GM12878 (cell line): ENCODE measurements at regions not wholly inside any gene's neighbourhood (a gene's known extent, or its start where the extent isn't known, plus 50 kb on each side); places are given as distances from the start of the nearest gene placed in this dataset.

Source experiments
- CHD2 ChIP-seq: IDR thresholded peaks from 2 replicates; pipeline ENCODE4 v1.6.1; 2011; ENCODE audit warnings: low read depth, low read length, improper control_type of control experiment, borderline replicate concordance
- EGR1 ChIP-seq, 2 experiments: IDR thresholded peaks; 1 replicate in 1 of 2; 2 replicates in 1 of 2; pipeline ENCODE4 v1.6.1; 2011 to 2012; ENCODE audit warnings: low read depth in 2 of 2, low read length in 2 of 2, borderline replicate concordance in 1 of 2, mild to moderate bottlenecking in 1 of 2, moderate library complexity in 1 of 2
- HDAC6 ChIP-seq: fragments of 200-600 bp; sonication (generic); IDR thresholded peaks from one replicate; pipeline ENCODE4 v1.8.0; 2017; ENCODE audit warnings: antibody characterized with exemption; ENCODE audit not compliant: unreplicated experiment
- KDM1A ChIP-seq: fragments of 200-600 bp; sonication (generic); IDR thresholded peaks from 2 replicates; pipeline ENCODE4 v1.6.1; 2016; ENCODE audit warnings: borderline replicate concordance
- LARP7 ChIP-seq: fragments of 450-650 bp; IDR thresholded peaks from 2 replicates; pipeline ENCODE4 v1.6.1; 2017; ENCODE audit warnings: mild to moderate bottlenecking
- MEF2A ChIP-seq: IDR thresholded peaks from 2 replicates; pipeline ENCODE4 v1.6.1; 2011; ENCODE audit warnings: low read depth, mild to moderate bottlenecking, low read length, moderate library complexity; ENCODE audit not compliant: insufficient read depth
- PAX8 ChIP-seq: fragments of 450-650 bp; IDR thresholded peaks from 2 replicates; pipeline ENCODE4 v1.6.1; 2017; ENCODE audit warnings: mild to moderate bottlenecking, moderate library complexity
- POLR2A ChIP-seq: IDR thresholded peaks from 2 replicates; pipeline ENCODE4 v1.6.1; 2011; ENCODE audit warnings: low read depth, mild to moderate bottlenecking, low read length
- SP1 ChIP-seq: IDR thresholded peaks from one replicate; pipeline ENCODE4 v1.6.1; 2011; ENCODE audit warnings: low read depth, low read length
- SRF ChIP-seq, 2 experiments: IDR thresholded peaks; 2 replicates each; pipeline ENCODE4 v1.6.1; 2011; ENCODE audit warnings: low read depth in 2 of 2, low read length in 2 of 2, mild to moderate bottlenecking in 1 of 2, moderate library complexity in 1 of 2
- TF ChIP-seq, protein P1 (sequence below): IDR thresholded peaks from 2 replicates; pipeline ENCODE4 v1.6.1; 2012; ENCODE audit warnings: mild to moderate bottlenecking, low read depth, low read length
- TF ChIP-seq, protein P2 (sequence below), 3 experiments: IDR thresholded peaks in 2 of 3; conservative IDR thresholded peaks in 1 of 3; 2 replicates each; pipeline ENCODE4 v1.5.1; 2011; ENCODE audit warnings: low read depth in 3 of 3, low read length in 3 of 3, mild to moderate bottlenecking in 3 of 3, control low read depth in 2 of 3, moderate library complexity in 2 of 3, inconsistent platforms in 1 of 3, mixed read lengths in 1 of 3; ENCODE audit not compliant: control insufficient read depth in 2 of 3, insufficient read depth in 1 of 3; ENCODE audit errors: extremely low read depth in 1 of 3

DNA sequence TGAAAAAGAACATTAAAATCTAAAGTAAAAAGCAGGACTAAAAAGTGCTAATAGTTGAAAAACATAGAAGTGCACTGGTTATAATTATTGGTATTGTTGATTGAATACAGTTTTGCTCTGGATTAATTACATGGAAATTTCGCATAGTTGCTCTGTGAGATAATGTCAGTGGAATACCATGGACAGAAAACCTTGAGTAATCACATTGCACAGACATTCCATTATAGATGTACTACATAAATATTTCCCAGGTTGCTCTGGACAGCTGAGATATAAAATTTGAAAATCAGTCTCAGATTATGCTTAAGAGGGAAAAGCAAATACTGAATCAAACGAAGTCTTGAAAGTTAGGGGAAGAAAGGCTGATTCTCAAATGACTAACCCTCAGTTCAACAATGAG lies 439.3 kb upstream of the FLRT2 start:
- TF ChIP-seq, protein P1, sequence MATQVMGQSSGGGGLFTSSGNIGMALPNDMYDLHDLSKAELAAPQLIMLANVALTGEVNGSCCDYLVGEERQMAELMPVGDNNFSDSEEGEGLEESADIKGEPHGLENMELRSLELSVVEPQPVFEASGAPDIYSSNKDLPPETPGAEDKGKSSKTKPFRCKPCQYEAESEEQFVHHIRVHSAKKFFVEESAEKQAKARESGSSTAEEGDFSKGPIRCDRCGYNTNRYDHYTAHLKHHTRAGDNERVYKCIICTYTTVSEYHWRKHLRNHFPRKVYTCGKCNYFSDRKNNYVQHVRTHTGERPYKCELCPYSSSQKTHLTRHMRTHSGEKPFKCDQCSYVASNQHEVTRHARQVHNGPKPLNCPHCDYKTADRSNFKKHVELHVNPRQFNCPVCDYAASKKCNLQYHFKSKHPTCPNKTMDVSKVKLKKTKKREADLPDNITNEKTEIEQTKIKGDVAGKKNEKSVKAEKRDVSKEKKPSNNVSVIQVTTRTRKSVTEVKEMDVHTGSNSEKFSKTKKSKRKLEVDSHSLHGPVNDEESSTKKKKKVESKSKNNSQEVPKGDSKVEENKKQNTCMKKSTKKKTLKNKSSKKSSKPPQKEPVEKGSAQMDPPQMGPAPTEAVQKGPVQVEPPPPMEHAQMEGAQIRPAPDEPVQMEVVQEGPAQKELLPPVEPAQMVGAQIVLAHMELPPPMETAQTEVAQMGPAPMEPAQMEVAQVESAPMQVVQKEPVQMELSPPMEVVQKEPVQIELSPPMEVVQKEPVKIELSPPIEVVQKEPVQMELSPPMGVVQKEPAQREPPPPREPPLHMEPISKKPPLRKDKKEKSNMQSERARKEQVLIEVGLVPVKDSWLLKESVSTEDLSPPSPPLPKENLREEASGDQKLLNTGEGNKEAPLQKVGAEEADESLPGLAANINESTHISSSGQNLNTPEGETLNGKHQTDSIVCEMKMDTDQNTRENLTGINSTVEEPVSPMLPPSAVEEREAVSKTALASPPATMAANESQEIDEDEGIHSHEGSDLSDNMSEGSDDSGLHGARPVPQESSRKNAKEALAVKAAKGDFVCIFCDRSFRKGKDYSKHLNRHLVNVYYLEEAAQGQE: no peak
- TF ChIP-seq CHD2 (no peak), MEF2A (no peak), LARP7 (no peak), SRF (IDR thresholded peaks at IDR 0.05; ENCODE audit: low read depth in 2 of 2, low read length in 2 of 2) (no peak), HDAC6 (no peak), POLR2A (no peak), PAX8 (no peak), SP1 (no peak), KDM1A (no peak), EGR1 (IDR thresholded peaks at IDR 0.05; ENCODE audit: borderline replicate concordance in 1 of 2, low read depth in 2 of 2, low read length in 2 of 2) (no peak)
- TF ChIP-seq, protein P2, sequence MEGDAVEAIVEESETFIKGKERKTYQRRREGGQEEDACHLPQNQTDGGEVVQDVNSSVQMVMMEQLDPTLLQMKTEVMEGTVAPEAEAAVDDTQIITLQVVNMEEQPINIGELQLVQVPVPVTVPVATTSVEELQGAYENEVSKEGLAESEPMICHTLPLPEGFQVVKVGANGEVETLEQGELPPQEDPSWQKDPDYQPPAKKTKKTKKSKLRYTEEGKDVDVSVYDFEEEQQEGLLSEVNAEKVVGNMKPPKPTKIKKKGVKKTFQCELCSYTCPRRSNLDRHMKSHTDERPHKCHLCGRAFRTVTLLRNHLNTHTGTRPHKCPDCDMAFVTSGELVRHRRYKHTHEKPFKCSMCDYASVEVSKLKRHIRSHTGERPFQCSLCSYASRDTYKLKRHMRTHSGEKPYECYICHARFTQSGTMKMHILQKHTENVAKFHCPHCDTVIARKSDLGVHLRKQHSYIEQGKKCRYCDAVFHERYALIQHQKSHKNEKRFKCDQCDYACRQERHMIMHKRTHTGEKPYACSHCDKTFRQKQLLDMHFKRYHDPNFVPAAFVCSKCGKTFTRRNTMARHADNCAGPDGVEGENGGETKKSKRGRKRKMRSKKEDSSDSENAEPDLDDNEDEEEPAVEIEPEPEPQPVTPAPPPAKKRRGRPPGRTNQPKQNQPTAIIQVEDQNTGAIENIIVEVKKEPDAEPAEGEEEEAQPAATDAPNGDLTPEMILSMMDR (IDR thresholded peaks at IDR 0.05 in 2 of 3, conservative IDR thresholded peaks at IDR 0.05 in 1 of 3; ENCODE audit: control insufficient read depth in 2 of 3, extremely low read depth in 1 of 3, insufficient read depth in 1 of 3, low read depth in 3 of 3, low read length in 3 of 3): no peak
